ENCODE measurements at regions not wholly inside any gene's neighbourhood (a gene's known extent, or its start where the extent isn't known, plus 50 kb on each side); places are given as distances from the start of the nearest gene placed in this dataset.

GRCh38 chr21:17370263-17370662 is 142.6 kb upstream of the CXADR start:
- H3K4me1 ChIP-seq (ENCODE audit: control insufficient read depth in 5 of 5, insufficient read depth in 5 of 5, low read length in 5 of 5) = peaks cover 0 to 7% (median 0%) of the 10 kb centered on the region in 5 donors
- peak overlapping the region in 1 of 2 donors; percentile 45 for H3K27ac ChIP-seq (ENCODE audit: low read depth in 1 of 2, low read length in 1 of 2)
- ATAC-seq (ENCODE audit: insufficient read depth, low FRiP score) = peak; percentile 52

GRCh38 chr21:17370916-17371315 is 141.9 kb upstream of the CXADR start:
- peaks cover 0 to 7% (median 0%) of the 10 kb centered on the region in 5 donors for H3K4me1 ChIP-seq (ENCODE audit: control insufficient read depth in 5 of 5, insufficient read depth in 5 of 5, low read length in 5 of 5)
- no peak overlapping the region for H3K27ac ChIP-seq (ENCODE audit: low read depth in 1 of 2, low read length in 1 of 2)
- no peaks in the 10 kb centered on the region for H3K27me3 ChIP-seq (ENCODE audit: control insufficient read depth in 3 of 3, insufficient read depth in 3 of 3, low read length in 2 of 3)
- H3K9me3 ChIP-seq (ENCODE audit: control insufficient read depth in 4 of 4, insufficient read depth in 3 of 4, low read length in 3 of 4) = no peaks in the 10 kb centered on the region
- WGBS, 2 donors = 22 to 37% methylated on average over 5 of the region's 5 CpGs
- no peaks in the 10 kb centered on the region for H3K36me3 ChIP-seq (ENCODE audit: control insufficient read depth in 4 of 4, insufficient read depth in 4 of 4, low read length in 4 of 4)
- no peak for TF ChIP-seq CTCF (IDR thresholded peaks at IDR 0.05; ENCODE audit: control extremely low read depth, extremely low read depth)
- no peak overlapping the region for H3K9ac ChIP-seq (ENCODE audit: insufficient read depth in 1 of 2, low read length in 2 of 2)
- ATAC-seq (ENCODE audit: insufficient read depth, low FRiP score) = no peak
- H3K4me3 ChIP-seq = no peak overlapping the region
- no peak for DNase-seq

More at GRCh38 chr21:17370263-17370662, 142.6 kb upstream of the CXADR start:
- 58 to 69% methylated on average over 5 of the region's 5 CpGs for WGBS, 2 donors
- Histone ChIP-seq H3K4me3 (no peak overlapping the region), H3K27me3 (ENCODE audit: control insufficient read depth in 3 of 3, insufficient read depth in 3 of 3, low read length in 2 of 3) (no peaks in the 10 kb centered on the region), H3K9me3 (ENCODE audit: control insufficient read depth in 4 of 4, insufficient read depth in 3 of 4, low read length in 3 of 4) (no peaks in the 10 kb centered on the region), H3K36me3 (ENCODE audit: control insufficient read depth in 4 of 4, insufficient read depth in 4 of 4, low read length in 4 of 4) (no peaks in the 10 kb centered on the region), H3K9ac (ENCODE audit: insufficient read depth in 1 of 2, low read length in 2 of 2) (no peak overlapping the region)
- DNase-seq = peak; percentile 47 to 70 (median 51)
- TF ChIP-seq CTCF (IDR thresholded peaks at IDR 0.05; ENCODE audit: control extremely low read depth, extremely low read depth) = no peak

GRCh38 chr21:17371450-17371849 is 141.4 kb upstream of the CXADR start:
- H3K27ac ChIP-seq (ENCODE audit: low read depth in 1 of 2, low read length in 1 of 2) = no peak overlapping the region
- no peaks in the 10 kb centered on the region for H3K36me3 ChIP-seq (ENCODE audit: control insufficient read depth in 4 of 4, insufficient read depth in 4 of 4, low read length in 4 of 4)
- no peaks in the 10 kb centered on the region for H3K9me3 ChIP-seq (ENCODE audit: control insufficient read depth in 4 of 4, insufficient read depth in 3 of 4, low read length in 3 of 4)
- peaks cover 0 to 7% (median 0%) of the 10 kb centered on the region in 5 donors for H3K4me1 ChIP-seq (ENCODE audit: control insufficient read depth in 5 of 5, insufficient read depth in 5 of 5, low read length in 5 of 5)
- H3K4me3 ChIP-seq = no peak overlapping the region
- no peaks in the 10 kb centered on the region for H3K27me3 ChIP-seq (ENCODE audit: control insufficient read depth in 3 of 3, insufficient read depth in 3 of 3, low read length in 2 of 3)
- H3K9ac ChIP-seq (ENCODE audit: insufficient read depth in 1 of 2, low read length in 2 of 2) = no peak overlapping the region
- WGBS, 2 donors = 4 to 12% methylated on average over 1 of the region's 1 CpG
- ATAC-seq (ENCODE audit: insufficient read depth, low FRiP score) (peak; percentile 51), DNase-seq (no peak)
- TF ChIP-seq CTCF (IDR thresholded peaks at IDR 0.05; ENCODE audit: control extremely low read depth, extremely low read depth) = no peak

- TF ChIP-seq CTCF (IDR thresholded peaks at IDR 0.05; ENCODE audit: control extremely low read depth, extremely low read depth) = no peak
- Histone ChIP-seq H3K4me3 (no peak overlapping the region), H3K27me3 (ENCODE audit: control insufficient read depth in 3 of 3, insufficient read depth in 3 of 3, low read length in 2 of 3) (no peaks in the 10 kb centered on the region), H3K9ac (ENCODE audit: insufficient read depth in 1 of 2, low read length in 2 of 2) (no peak overlapping the region), H3K4me1 (ENCODE audit: control insufficient read depth in 5 of 5, insufficient read depth in 5 of 5, low read length in 5 of 5) (peaks cover 0 to 7% (median 0%) of the 10 kb centered on the region in 5 donors), H3K36me3 (ENCODE audit: control insufficient read depth in 4 of 4, insufficient read depth in 4 of 4, low read length in 4 of 4) (no peaks in the 10 kb centered on the region), H3K27ac (ENCODE audit: low read depth in 1 of 2, low read length in 1 of 2) (no peak overlapping the region), H3K9me3 (ENCODE audit: control insufficient read depth in 4 of 4, insufficient read depth in 3 of 4, low read length in 3 of 4) (no peaks in the 10 kb centered on the region)
- 59 to 78% methylated on average over 2 of the region's 2 CpGs for WGBS, 2 donors
- ATAC-seq (ENCODE audit: insufficient read depth, low FRiP score) (no peak), DNase-seq (no peak)
Observed at GRCh38 chr21:17372200-17372599, 140.6 kb upstream of the CXADR start.

Measured in lung (tissue), 11 donors.